ENCODE measurements at regions not wholly inside any gene's neighbourhood (a gene's known extent, or its start where the extent isn't known, plus 50 kb on each side); places are given as distances from the start of the nearest gene placed in this dataset.

- CTCF ChIA-PET = no interaction called here
- POLR2A ChIA-PET = no interaction called here
These were observed 212.6 kb downstream of the INSIG2 start for GRCh38 chr2:118300832-118301231.

GRCh38 chr2:118296663-118297062 is 208.4 kb downstream of the INSIG2 start:
- Mint-ChIP-seq H3K36me3 (no peaks in the 10 kb centered on the region), H3K4me3 (no peak overlapping the region), H3K27me3 (peaks cover 16 to 37% of the 10 kb centered on the region in 2 donors), H3K4me1 (no peaks in the 10 kb centered on the region), H3K27ac (no peak overlapping the region), H3K9me3 (no peaks in the 10 kb centered on the region)
- no peaks in the 10 kb centered on the region for H3K36me3 ChIP-seq (ENCODE audit: insufficient read depth, low read length)
- no peaks in the 10 kb centered on the region for H3K9me3 ChIP-seq (ENCODE audit: low read length)
- no peak for DNase-seq
- POLR2A ChIA-PET = no interaction called here
- CTCF ChIA-PET = no interaction called here
- no peaks in the 10 kb centered on the region for H3K27me3 ChIP-seq (ENCODE audit: insufficient read depth, low read length, poor library complexity, severe bottlenecking)
- H3K4me3 ChIP-seq (ENCODE audit: low read length) = no peak overlapping the region
- no peaks in the 10 kb centered on the region for H3K4me1 ChIP-seq (ENCODE audit: insufficient read depth, low read length)
- H3K27ac ChIP-seq (ENCODE audit: low read depth, low read length) = no peak overlapping the region

More at GRCh38 chr2:118300832-118301231, 212.6 kb downstream of the INSIG2 start:
- no peak overlapping the region for H3K27ac ChIP-seq (ENCODE audit: low read depth, low read length)
- H3K4me3 ChIP-seq (ENCODE audit: low read length) = no peak overlapping the region
- H3K36me3 ChIP-seq (ENCODE audit: insufficient read depth, low read length) = no peaks in the 10 kb centered on the region
- no peaks in the 10 kb centered on the region for H3K27me3 ChIP-seq (ENCODE audit: insufficient read depth, low read length, poor library complexity, severe bottlenecking)
- Mint-ChIP-seq H3K9me3 (no peaks in the 10 kb centered on the region), H3K36me3 (no peaks in the 10 kb centered on the region), H3K27me3 (peaks cover 10 to 27% of the 10 kb centered on the region in 2 donors), H3K27ac (no peak overlapping the region), H3K4me3 (no peak overlapping the region), H3K4me1 (no peaks in the 10 kb centered on the region)
- DNase-seq = no peak
- H3K9me3 ChIP-seq (ENCODE audit: low read length) = no peaks in the 10 kb centered on the region
- H3K4me1 ChIP-seq (ENCODE audit: insufficient read depth, low read length) = no peaks in the 10 kb centered on the region

GRCh38 chr2:118295592-118296390 is 207.5 kb downstream of the INSIG2 start:
- Mint-ChIP-seq H3K36me3 (no peaks in the 10 kb centered on the region), H3K4me1 (no peaks in the 10 kb centered on the region), H3K4me3 (no peak overlapping the region), H3K27me3 (peaks cover 19 to 39% of the 10 kb centered on the region in 2 donors), H3K9me3 (no peaks in the 10 kb centered on the region), H3K27ac (no peak overlapping the region)
- Histone ChIP-seq H3K4me3 (ENCODE audit: low read length) (no peak overlapping the region), H3K9me3 (ENCODE audit: low read length) (no peaks in the 10 kb centered on the region), H3K27me3 (ENCODE audit: insufficient read depth, low read length, poor library complexity, severe bottlenecking) (no peaks in the 10 kb centered on the region), H3K36me3 (ENCODE audit: insufficient read depth, low read length) (no peaks in the 10 kb centered on the region), H3K4me1 (ENCODE audit: insufficient read depth, low read length) (no peaks in the 10 kb centered on the region), H3K27ac (ENCODE audit: low read depth, low read length) (no peak overlapping the region)
- DNase-seq = no peak
- POLR2A ChIA-PET = no interaction called here
- CTCF ChIA-PET = no interaction called here

- no peaks in the 10 kb centered on the region for H3K36me3 ChIP-seq (ENCODE audit: insufficient read depth, low read length)
- CTCF ChIA-PET = no interaction called here
- no peaks in the 10 kb centered on the region for H3K4me1 ChIP-seq (ENCODE audit: insufficient read depth, low read length)
- POLR2A ChIA-PET = no interaction called here
- H3K9me3 ChIP-seq (ENCODE audit: low read length) = no peaks in the 10 kb centered on the region
- H3K4me3 ChIP-seq (ENCODE audit: low read length) = no peak overlapping the region
- H3K4me3 Mint-ChIP-seq = no peak overlapping the region
- no peaks in the 10 kb centered on the region for H3K9me3 Mint-ChIP-seq
- H3K36me3 Mint-ChIP-seq = no peaks in the 10 kb centered on the region
- H3K27ac Mint-ChIP-seq = no peak overlapping the region
- H3K4me1 Mint-ChIP-seq = no peaks in the 10 kb centered on the region
- no peak overlapping the region for H3K27ac ChIP-seq (ENCODE audit: low read depth, low read length)
- no peaks in the 10 kb centered on the region for H3K27me3 ChIP-seq (ENCODE audit: insufficient read depth, low read length, poor library complexity, severe bottlenecking)
- peaks cover 17 to 37% of the 10 kb centered on the region in 2 donors for H3K27me3 Mint-ChIP-seq
- DNase-seq = no peak
These were observed 205.8 kb downstream of the INSIG2 start for GRCh38 chr2:118294063-118294462.

- no peaks in the 10 kb centered on the region for H3K4me1 Mint-ChIP-seq
- no peak overlapping the region for H3K27ac Mint-ChIP-seq
- no peaks in the 10 kb centered on the region for H3K4me1 ChIP-seq (ENCODE audit: insufficient read depth, low read length)
- H3K4me3 ChIP-seq (ENCODE audit: low read length) = no peak overlapping the region
- H3K27me3 ChIP-seq (ENCODE audit: insufficient read depth, low read length, poor library complexity, severe bottlenecking) = no peaks in the 10 kb centered on the region
- H3K9me3 Mint-ChIP-seq = no peaks in the 10 kb centered on the region
- ChIA-PET POLR2A (no interaction called here), CTCF (no interaction called here)
- H3K27me3 Mint-ChIP-seq = peaks cover 14 to 36% of the 10 kb centered on the region in 2 donors
- no peaks in the 10 kb centered on the region for H3K36me3 Mint-ChIP-seq
- H3K27ac ChIP-seq (ENCODE audit: low read depth, low read length) = no peak overlapping the region
- H3K4me3 Mint-ChIP-seq = no peak overlapping the region
- H3K36me3 ChIP-seq (ENCODE audit: insufficient read depth, low read length) = no peaks in the 10 kb centered on the region
- no peak for DNase-seq
- H3K9me3 ChIP-seq (ENCODE audit: low read length) = no peaks in the 10 kb centered on the region
These were observed 204.7 kb downstream of the INSIG2 start for GRCh38 chr2:118292991-118293390.

- ChIA-PET POLR2A (no interaction called here), CTCF (no interaction called here)
- Mint-ChIP-seq H3K9me3 (no peaks in the 10 kb centered on the region), H3K27ac (no peak overlapping the region), H3K4me1 (no peaks in the 10 kb centered on the region), H3K27me3 (peaks cover 8 to 36% of the 10 kb centered on the region in 2 donors), H3K36me3 (no peaks in the 10 kb centered on the region), H3K4me3 (no peak overlapping the region)
- Histone ChIP-seq H3K36me3 (ENCODE audit: insufficient read depth, low read length) (no peaks in the 10 kb centered on the region), H3K27ac (ENCODE audit: low read depth, low read length) (no peak overlapping the region), H3K4me3 (ENCODE audit: low read length) (no peak overlapping the region), H3K9me3 (ENCODE audit: low read length) (no peaks in the 10 kb centered on the region), H3K4me1 (ENCODE audit: insufficient read depth, low read length) (no peaks in the 10 kb centered on the region), H3K27me3 (ENCODE audit: insufficient read depth, low read length, poor library complexity, severe bottlenecking) (no peaks in the 10 kb centered on the region)
- DNase-seq = no peak
These were observed 203.1 kb downstream of the INSIG2 start for GRCh38 chr2:118291251-118291880.

GRCh38 chr2:118290411-118291250 is 202.4 kb downstream of the INSIG2 start:
- H3K27me3 ChIP-seq (ENCODE audit: insufficient read depth, low read length, poor library complexity, severe bottlenecking) = no peaks in the 10 kb centered on the region
- ChIA-PET POLR2A (no interaction called here), CTCF (no interaction called here)
- no peak overlapping the region for H3K4me3 Mint-ChIP-seq
- no peaks in the 10 kb centered on the region for H3K9me3 ChIP-seq (ENCODE audit: low read length)
- no peak overlapping the region for H3K4me3 ChIP-seq (ENCODE audit: low read length)
- no peaks in the 10 kb centered on the region for H3K4me1 Mint-ChIP-seq
- no peaks in the 10 kb centered on the region for H3K4me1 ChIP-seq (ENCODE audit: insufficient read depth, low read length)
- no peaks in the 10 kb centered on the region for H3K36me3 ChIP-seq (ENCODE audit: insufficient read depth, low read length)
- H3K27me3 Mint-ChIP-seq = peaks cover 8 to 29% of the 10 kb centered on the region in 2 donors
- no peak overlapping the region for H3K27ac Mint-ChIP-seq
- H3K36me3 Mint-ChIP-seq = no peaks in the 10 kb centered on the region
- H3K9me3 Mint-ChIP-seq = no peaks in the 10 kb centered on the region
- H3K27ac ChIP-seq (ENCODE audit: low read depth, low read length) = no peak overlapping the region
- DNase-seq = no peak

- ChIA-PET CTCF (no interaction called here), POLR2A (no interaction called here)
These were observed 190.7 kb downstream of the INSIG2 start for GRCh38 chr2:118279005-118279404.

More at GRCh38 chr2:118279005-118279404, 190.7 kb downstream of the INSIG2 start:
- Histone ChIP-seq H3K36me3 (ENCODE audit: insufficient read depth, low read length) (no peaks in the 10 kb centered on the region), H3K27me3 (ENCODE audit: insufficient read depth, low read length, poor library complexity, severe bottlenecking) (no peaks in the 10 kb centered on the region), H3K4me3 (ENCODE audit: low read length) (no peak overlapping the region), H3K27ac (ENCODE audit: low read depth, low read length) (no peak overlapping the region), H3K4me1 (ENCODE audit: insufficient read depth, low read length) (no peaks in the 10 kb centered on the region), H3K9me3 (ENCODE audit: low read length) (no peaks in the 10 kb centered on the region)
- Mint-ChIP-seq H3K4me1 (no peaks in the 10 kb centered on the region), H3K4me3 (no peak overlapping the region), H3K27ac (no peak overlapping the region), H3K36me3 (no peaks in the 10 kb centered on the region), H3K9me3 (no peaks in the 10 kb centered on the region), H3K27me3 (peaks cover 16 to 37% of the 10 kb centered on the region in 2 donors)
- no peak for DNase-seq
